Endothelial cell of umbilical vein (primary cell): ENCODE measurements at regions not wholly inside any gene's neighbourhood (a gene's known extent, or its start where the extent isn't known, plus 50 kb on each side); places are given as distances from the start of the nearest gene placed in this dataset.

Source experiments
- BruUV-seq: library from RNA; stranded (reverse); fragments of 400-500 nt; replicated peaks from 2 replicates; lab custom pipeline; 2021; lab: Mats Ljungman, UMichigan
- CTCF ChIA-PET: fragments of 300-600, 350-600 bp; sonication (Branson Sonifier 250); formaldehyde crosslinking; loops from one replicate; lab custom pipeline; 2021; ENCODE audit warnings: antibody characterized with exemption, inconsistent platforms; lab: Charles Lee
- POLR2A ChIA-PET: fragments of 300-600, 350-600 bp; sonication (Branson Sonifier 250); formaldehyde crosslinking; loops from one replicate; lab custom pipeline; 2021; ENCODE audit warnings: antibody characterized with exemption, inconsistent platforms; lab: Charles Lee
- DNase-seq: peaks from one replicate; pipeline ENCODE4 v3.0.0-alpha.2; 2011; ENCODE audit warnings: low read depth, low spot score
- FAIRE-seq: peaks from 2 replicates; lab custom pipeline; 2011; peaks lifted over from hg19 to GRCh38; lab: Jason Lieb, UNC
- H2AFZ ChIP-seq: 2 replicates; pipeline ENCODE4 v1.6.0; 2012; ENCODE audit warnings: low read depth, low read length, control low read depth, inconsistent platforms
- H3K27ac ChIP-seq: 2 replicates; pipeline ENCODE4 v1.5.1; 2011; ENCODE audit warnings: low read depth, mild to moderate bottlenecking, control low read depth, low read length, moderate library complexity; ENCODE audit not compliant: insufficient read depth
- H3K27me3 ChIP-seq, 2 experiments: 2 replicates each; pipeline versions ENCODE4 v1.6.0 to v1.6.1; 2011; ENCODE audit warnings: low read length in 2 of 2, mixed read lengths in 1 of 2; ENCODE audit not compliant: control insufficient read depth in 2 of 2, insufficient read depth in 2 of 2
- H3K36me3 ChIP-seq, 2 experiments: 2 replicates in 1 of 2; 3 replicates in 1 of 2; pipeline ENCODE4 v1.5.1; 2011; ENCODE audit warnings: low read length in 2 of 2, mild to moderate bottlenecking in 1 of 2, moderate library complexity in 1 of 2; ENCODE audit not compliant: control insufficient read depth in 2 of 2, insufficient read depth in 2 of 2; ENCODE audit errors: extremely low read depth in 1 of 2
- H3K4me1 ChIP-seq: 3 replicates; pipeline ENCODE4 v1.5.1; 2011; ENCODE audit warnings: mild to moderate bottlenecking, low read length; ENCODE audit not compliant: control insufficient read depth, insufficient read depth; ENCODE audit errors: extremely low read depth
- H3K4me2 ChIP-seq: 2 replicates; pipeline ENCODE4 v1.6.1; 2011; ENCODE audit warnings: low read length, control low read depth, mixed read lengths; ENCODE audit not compliant: insufficient read depth
- H3K4me3 ChIP-seq, 3 experiments: fragments of 200-600 bp in 1 of 3; sonication (generic), shearing (Covaris generic) in 1 of 3; replicated peaks in 1 of 3; 2 replicates each; pipeline ENCODE4 v1.5.1; 2011 to 2016; ENCODE audit warnings: control low read depth in 3 of 3, low read length in 3 of 3, mild to moderate bottlenecking in 2 of 3, inconsistent platforms in 1 of 3, low read depth in 1 of 3, moderate library complexity in 1 of 3; ENCODE audit not compliant: insufficient read depth in 1 of 3
- H3K79me2 ChIP-seq: 2 replicates; pipeline ENCODE4 v1.6.0; 2012; ENCODE audit warnings: low read length, inconsistent platforms; ENCODE audit not compliant: control insufficient read depth, insufficient read depth
- H3K9ac ChIP-seq: replicated peaks from 2 replicates; pipeline ENCODE3; 2011; ENCODE audit warnings: low read length, control low read depth; ENCODE audit not compliant: insufficient read depth; ENCODE audit errors: extremely low read depth
- H3K9me1 ChIP-seq: replicated peaks from 3 replicates; pipeline ENCODE4 v1.6.0; 2011; ENCODE audit warnings: mild to moderate bottlenecking, low read length; ENCODE audit not compliant: control insufficient read depth, insufficient read depth; ENCODE audit errors: extremely low read depth
- H3K9me3 ChIP-seq: replicated peaks from 2 replicates; pipeline ENCODE4 v1.5.1; 2012; ENCODE audit warnings: low read length, inconsistent platforms; ENCODE audit not compliant: control insufficient read depth, insufficient read depth
- H4K20me1 ChIP-seq: replicated peaks from 2 replicates; pipeline ENCODE3; 2011; ENCODE audit warnings: mild to moderate bottlenecking, low read length; ENCODE audit not compliant: control insufficient read depth, insufficient read depth; ENCODE audit errors: extremely low read depth
- CTCF ChIP-seq, 2 donors: IDR thresholded peaks; 1 replicate in 1 of 2; 2 replicates in 1 of 2; pipeline ENCODE4 v1.5.1; 2011; ENCODE audit warnings: low read length in 2 of 2, mild to moderate bottlenecking in 2 of 2, moderate library complexity in 2 of 2, control low read depth in 1 of 2, inconsistent platforms in 1 of 2, low read depth in 1 of 2; ENCODE audit not compliant: insufficient read depth in 1 of 2; ENCODE audit errors: extremely low read depth in 1 of 2
- EZH2 ChIP-seq: IDR thresholded peaks from 2 replicates; pipeline ENCODE4 v1.6.1; 2012; ENCODE audit warnings: borderline replicate concordance, low read depth, mild to moderate bottlenecking, moderate library complexity, low read length, inconsistent platforms; ENCODE audit not compliant: severe bottlenecking
- FOS ChIP-seq: IDR thresholded peaks from 2 replicates; pipeline ENCODE4 v1.6.1; 2011; ENCODE audit warnings: mild to moderate bottlenecking, low read length, moderate library complexity, borderline replicate concordance; ENCODE audit not compliant: insufficient read depth
- GATA2 ChIP-seq: IDR thresholded peaks from 2 replicates; pipeline ENCODE4 v1.7.0; 2011; ENCODE audit warnings: low read depth, mild to moderate bottlenecking, moderate library complexity, mixed read lengths, low read length; ENCODE audit not compliant: insufficient read length, insufficient read depth
- JUN ChIP-seq: IDR thresholded peaks from 2 replicates; pipeline ENCODE4 v1.6.1; 2011; ENCODE audit warnings: borderline replicate concordance, low read depth; ENCODE audit not compliant: insufficient read length, insufficient read depth
- MAX ChIP-seq: IDR thresholded peaks from 2 replicates; pipeline ENCODE4 v1.6.1; 2011; ENCODE audit not compliant: insufficient read depth, insufficient read length
- MYC ChIP-seq: IDR thresholded peaks from one replicate; pipeline ENCODE4 v1.6.1; 2011; ENCODE audit warnings: mild to moderate bottlenecking, low read depth, low read length
- POLR2A ChIP-seq: IDR thresholded peaks from 2 replicates; pipeline ENCODE4 v1.6.1; 2012; ENCODE audit warnings: low read depth, mild to moderate bottlenecking, control low read depth, low read length
- POLR2AphosphoS5 ChIP-seq: IDR thresholded peaks from 2 replicates; pipeline ENCODE4 v1.6.1; 2012; ENCODE audit warnings: low read depth, mild to moderate bottlenecking, control low read depth, low read length, moderate library complexity; ENCODE audit not compliant: insufficient read depth
- dilution Hi-C: fragments of 300-500 bp; cut with MboI; formaldehyde crosslinking; loops from one replicate; pipeline ENCODE4 v1.15.0; 2019; ENCODE audit warnings: low sequenced_read_pairs; ENCODE audit not compliant: extremely low pct_ligation_motif_present
- intact Hi-C: fragments of 100-400 bp; cut with micrococcal nuclease; formaldehyde crosslinking; loops from one replicate; pipeline ENCODE4 v1.10.0; 2022

- intact Hi-C loops, result no loop called here
- H3K4me2 ChIP-seq, result no peak overlapping the region
- POLR2A ChIA-PET, result no interaction called here
- H2AFZ ChIP-seq, result no peak overlapping the region
- no peak overlapping the region for H3K4me3 ChIP-seq
- dilution Hi-C loops, result no loop called here
- H3K36me3 ChIP-seq, result no peaks in the 10 kb centered on the region
- H3K4me1 ChIP-seq, result no peaks in the 10 kb centered on the region
- H4K20me1 ChIP-seq, result no peaks in the 10 kb centered on the region
- BruUV-seq, result no TSS peak
- FAIRE-seq (no peak), DNase-seq (no peak)
- no peaks in the 10 kb centered on the region for H3K9me3 ChIP-seq
- H3K9ac ChIP-seq, result no peak overlapping the region
- TF ChIP-seq EZH2 (no peak), POLR2AphosphoS5 (no peak), FOS (no peak), CTCF (IDR thresholded peaks at IDR 0.05; ENCODE audit: extremely low read depth in 1 of 2, insufficient read depth in 1 of 2, low read depth in 1 of 2, low read length in 2 of 2) (no peak), POLR2A (no peak), MAX (no peak), MYC (no peak), JUN (no peak), GATA2 (no peak)
- no peak overlapping the region for H3K27ac ChIP-seq
- no peaks in the 10 kb centered on the region for H3K9me1 ChIP-seq
- H3K27me3 ChIP-seq, result peaks cover 0 to 11% of the 10 kb centered on the region in 2 experiments
- H3K79me2 ChIP-seq, result no peaks in the 10 kb centered on the region
- CTCF ChIA-PET, result interaction anchor here (0.7 kb wide), 1 partner anchor 10 kb away, joined by 3 read pairs; no protein-coding TSS in a partner anchor
Measured at GRCh38 chr12:124096869-124097434, 123.9 kb downstream of the ZNF664 start.
